Right cardiac atrium (tissue), 5 donors: ENCODE measurements at regions not wholly inside any gene's neighbourhood (a gene's known extent, or its start where the extent isn't known, plus 50 kb on each side); places are given as distances from the start of the nearest gene placed in this dataset.

ENCODE experiments used
- ATAC-seq, 2 donors: fragments of 200-7000 bp; cut with Tn5 transposase; one replicate each; pipeline versions ENCODE4 v1.8.0 to v1.9.1; 2020; ENCODE audit warnings: moderate library complexity in 2 of 2, mild to moderate bottlenecking in 1 of 2
- DNase-seq, 3 donors: peaks; one replicate each; pipeline ENCODE4 v3.0.0-alpha.2; 2020
- H3K27ac ChIP-seq: one replicate; pipeline ENCODE4 v1.5.1; 2013; ENCODE audit warnings: mild to moderate bottlenecking, low read length, control low read depth, moderate library complexity
- H3K27me3 ChIP-seq: one replicate; pipeline ENCODE4 v1.6.1; 2013; ENCODE audit not compliant: control insufficient read depth, insufficient read depth
- H3K4me1 ChIP-seq: one replicate; pipeline ENCODE4 v1.6.1; 2013; ENCODE audit warnings: low read length; ENCODE audit not compliant: control insufficient read depth, insufficient read depth
- H3K4me3 ChIP-seq: one replicate; pipeline ENCODE4 v1.5.1; 2013; ENCODE audit warnings: low read length, control low read depth
- H3K9me3 ChIP-seq: one replicate; pipeline ENCODE4 v1.6.1; 2013; ENCODE audit warnings: low read length; ENCODE audit not compliant: control insufficient read depth
- WGBS: extraction: QIAGEN DNeasy Blood & Tissue Kit; methylation state at CpG from one replicate; pipeline ENCODE4 v1.1.7; 2013; 5-methylcytosine and 5-hydroxymethylcytosine counted together
- intact Hi-C, 4 donors: fragments of 100-400 bp; cut with DNase I; formaldehyde crosslinking; loops; one replicate each; pipeline versions ENCODE4 v1.11.0 to v1.14.0; 2022 to 2023
- donor health status: healthy with polysubstance abuse.
- donor health status: DM: no; HTN: yes; CAD: no.
- donor health status: DM: no; HTN: no; CAD: no.
- donor health status: DM: no; HTN: yes; CAD: no; lungs with severe emphysema.
- donor health status: DM: yes; HTN: yes; CAD: no.

GRCh38 chr6:144594585-144594984 is 309.4 kb downstream of the UTRN start:
- Histone ChIP-seq H3K27ac (no peak overlapping the region), H3K4me1 (peaks cover 1% of the 10 kb centered on the region), H3K9me3 (no peaks in the 10 kb centered on the region), H3K27me3 (no peaks in the 10 kb centered on the region), H3K4me3 (no peak overlapping the region)
- ATAC-seq (no peak), DNase-seq (no peak)
- 43% methylated on average over 1 of the region's 1 CpG for WGBS
- intact Hi-C loops: no loop called here

- WGBS: 83% methylated on average over 3 of the region's 3 CpGs
- H3K4me3 ChIP-seq: no peak overlapping the region
- no peaks in the 10 kb centered on the region for H3K27me3 ChIP-seq
- no peak overlapping the region for H3K27ac ChIP-seq
- no peaks in the 10 kb centered on the region for H3K9me3 ChIP-seq
- no peak for DNase-seq
- intact Hi-C loops: no loop called here
- no peak for ATAC-seq
- H3K4me1 ChIP-seq: peaks cover 1% of the 10 kb centered on the region
These were observed 310.1 kb downstream of the UTRN start for GRCh38 chr6:144595266-144595665.

GRCh38 chr6:144597511-144597910 is 312.4 kb downstream of the UTRN start:
- H3K4me3 ChIP-seq: no peak overlapping the region
- no peaks in the 10 kb centered on the region for H3K4me1 ChIP-seq
- DNase-seq (no peak), ATAC-seq (no peak)
- H3K27me3 ChIP-seq: no peaks in the 10 kb centered on the region
- intact Hi-C loops: no loop called here
- no peak overlapping the region for H3K27ac ChIP-seq
- no peaks in the 10 kb centered on the region for H3K9me3 ChIP-seq

GRCh38 chr6:144599615-144600014 is 314.5 kb downstream of the UTRN start:
- WGBS: 100% methylated on average over 1 of the region's 1 CpG
- no peaks in the 10 kb centered on the region for H3K4me1 ChIP-seq
- intact Hi-C loops: no loop called here

GRCh38 chr6:144601221-144601620 is 316.1 kb downstream of the UTRN start:
- intact Hi-C loops: no loop called here
- ATAC-seq: no peak

More at GRCh38 chr6:144599615-144600014, 314.5 kb downstream of the UTRN start:
- H3K4me3 ChIP-seq: no peak overlapping the region
- DNase-seq: no peak
- no peaks in the 10 kb centered on the region for H3K9me3 ChIP-seq
- no peak overlapping the region for H3K27ac ChIP-seq
- ATAC-seq: no peak
- H3K27me3 ChIP-seq: no peaks in the 10 kb centered on the region

GRCh38 chr6:144602523-144603180 is 317.5 kb downstream of the UTRN start:
- Histone ChIP-seq H3K27me3 (no peaks in the 10 kb centered on the region), H3K4me1 (no peaks in the 10 kb centered on the region), H3K27ac (no peak overlapping the region), H3K9me3 (no peaks in the 10 kb centered on the region), H3K4me3 (no peak overlapping the region)
- 97% methylated on average over 3 of the region's 3 CpGs for WGBS
- intact Hi-C loops: no loop called here
- DNase-seq (no peak), ATAC-seq (no peak)

More at GRCh38 chr6:144601221-144601620, 316.1 kb downstream of the UTRN start:
- Histone ChIP-seq H3K27ac (no peak overlapping the region), H3K4me1 (no peaks in the 10 kb centered on the region), H3K9me3 (no peaks in the 10 kb centered on the region), H3K27me3 (no peaks in the 10 kb centered on the region), H3K4me3 (no peak overlapping the region)
- WGBS: 96% methylated on average over 2 of the region's 2 CpGs
- DNase-seq: no peak

- no peak for ATAC-seq
These were observed 320.9 kb downstream of the UTRN start for GRCh38 chr6:144606083-144606482.

GRCh38 chr6:144607998-144608735 is 323.0 kb downstream of the UTRN start:
- H3K27ac ChIP-seq: no peak overlapping the region

More at GRCh38 chr6:144606083-144606482, 320.9 kb downstream of the UTRN start:
- 74% methylated on average over 2 of the region's 2 CpGs for whole genome bisulfite sequencing
- Histone ChIP-seq H3K4me3 (no peak overlapping the region), H3K27me3 (no peaks in the 10 kb centered on the region), H3K27ac (no peak overlapping the region), H3K9me3 (no peaks in the 10 kb centered on the region), H3K4me1 (no peaks in the 10 kb centered on the region)
- no peak for DNase-seq
- intact Hi-C loops: no loop called here

GRCh38 chr6:144612811-144613210 is 327.7 kb downstream of the UTRN start:
- WGBS: 82% methylated on average over 1 of the region's 1 CpG
- ATAC-seq (no peak), DNase-seq (no peak)
- no peaks in the 10 kb centered on the region for H3K4me1 ChIP-seq
- H3K9me3 ChIP-seq: no peaks in the 10 kb centered on the region
- intact Hi-C loops: no loop called here
- H3K27me3 ChIP-seq: no peaks in the 10 kb centered on the region
- no peak overlapping the region for H3K27ac ChIP-seq
- no peak overlapping the region for H3K4me3 ChIP-seq

More at GRCh38 chr6:144607998-144608735, 323.0 kb downstream of the UTRN start:
- Histone ChIP-seq H3K9me3 (no peaks in the 10 kb centered on the region), H3K4me1 (no peaks in the 10 kb centered on the region), H3K27me3 (no peaks in the 10 kb centered on the region), H3K4me3 (no peak overlapping the region)
- no peak for DNase-seq
- intact Hi-C loops: no loop called here
- WGBS: 86% methylated on average over 5 of the region's 5 CpGs
- ATAC-seq: no peak

GRCh38 chr6:144613859-144614258 is 328.7 kb downstream of the UTRN start:
- no peak for ATAC-seq
- Histone ChIP-seq H3K27me3 (no peaks in the 10 kb centered on the region), H3K9me3 (no peaks in the 10 kb centered on the region), H3K27ac (no peak overlapping the region), H3K4me1 (no peaks in the 10 kb centered on the region), H3K4me3 (no peak overlapping the region)
- DNase-seq: no peak
- WGBS: 62% methylated on average over 2 of the region's 2 CpGs
- intact Hi-C loops: no loop called here

- DNase-seq (no peak), ATAC-seq (no peak)
- Histone ChIP-seq H3K27me3 (no peaks in the 10 kb centered on the region), H3K9me3 (no peaks in the 10 kb centered on the region), H3K4me1 (no peaks in the 10 kb centered on the region), H3K4me3 (no peak overlapping the region), H3K27ac (no peak overlapping the region)
- 97% methylated on average over 2 of the region's 2 CpGs for WGBS
- intact Hi-C loops: no loop called here
These were observed 330.7 kb downstream of the UTRN start for GRCh38 chr6:144615870-144616269.
